Germinal center (tissue), 1 donor: ENCODE measurements at regions not wholly inside any gene's neighbourhood (a gene's known extent, or its start where the extent isn't known, plus 50 kb on each side); places are given as distances from the start of the nearest gene placed in this dataset.

Experiments used
- DNase-seq: peaks from one replicate; pipeline ENCODE4 v3.0.0; 2012; ENCODE audit warnings: mixed read lengths, low spot score

GRCh38 chr2:181189951-181190350 is 209.5 kb downstream of the UBE2E3 start:
- no peak for DNase-seq

DNA sequence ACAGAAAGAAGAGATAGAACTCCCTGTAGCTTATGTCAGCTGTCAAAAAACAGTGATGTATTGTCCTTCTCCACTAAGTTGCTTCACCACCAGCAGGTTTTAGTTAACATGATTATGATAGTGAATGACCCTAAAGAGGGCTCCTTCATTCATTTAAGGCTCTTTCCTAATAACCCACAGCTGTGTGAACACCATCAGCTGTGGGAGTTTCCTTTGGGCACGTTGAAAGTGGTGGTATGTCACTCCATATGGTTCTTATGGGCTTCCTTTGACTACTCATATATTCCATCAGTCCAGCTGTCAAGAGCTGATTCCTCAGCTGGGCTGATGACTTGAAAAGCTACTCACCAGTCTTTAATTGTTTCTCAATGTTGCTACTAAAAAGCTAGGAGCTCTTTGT is 210.3 kb downstream of the UBE2E3 start:
- no peak for DNase-seq

- DNase-seq = no peak
These were observed 213.1 kb downstream of the UBE2E3 start for GRCh38 chr2:181193550-181193949.

DNA sequence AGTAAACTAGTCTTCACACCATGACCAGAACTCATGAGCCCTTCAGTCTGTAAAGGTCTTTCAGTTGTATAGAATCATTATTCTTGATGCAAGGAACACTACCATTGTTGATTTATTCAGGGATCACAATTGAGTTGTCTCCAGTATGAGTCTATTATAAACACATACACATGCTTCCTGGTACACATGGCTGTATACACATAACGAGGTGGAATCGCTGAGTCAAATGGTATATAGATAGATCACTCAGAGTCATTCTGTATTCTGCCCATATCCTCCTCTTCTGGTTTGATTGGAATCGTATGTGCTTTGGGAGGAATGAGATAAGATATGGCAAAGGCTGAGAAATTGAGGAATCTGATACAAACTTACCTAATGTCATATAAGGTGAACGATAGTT is 216.0 kb downstream of the UBE2E3 start:
- no peak for DNase-seq

- DNase-seq = no peak
These were observed 216.8 kb downstream of the UBE2E3 start for GRCh38 chr2:181197140-181197760.

- DNase-seq = no peak
These were observed 217.9 kb downstream of the UBE2E3 start for GRCh38 chr2:181198183-181198864.

DNA sequence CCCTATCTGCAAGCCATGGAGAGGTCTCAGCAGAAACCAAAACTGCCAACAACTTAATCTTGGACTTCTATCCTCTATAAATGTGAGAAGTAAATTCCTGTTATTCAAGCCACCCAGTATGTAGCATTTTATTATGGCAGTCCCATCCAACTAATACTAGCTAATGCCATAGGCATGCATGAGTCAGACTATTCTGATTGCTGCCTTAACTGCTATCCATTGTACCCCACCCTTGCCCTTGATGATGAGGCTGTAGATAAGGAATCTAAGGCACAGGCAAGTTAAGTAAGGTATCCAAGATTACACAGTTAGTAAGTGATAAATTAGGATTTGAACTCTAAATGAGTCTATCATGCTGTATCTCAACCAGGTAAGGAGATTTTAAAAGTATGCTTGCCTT is 223.0 kb downstream of the UBE2E3 start:
- no peak for DNase-seq

DNA sequence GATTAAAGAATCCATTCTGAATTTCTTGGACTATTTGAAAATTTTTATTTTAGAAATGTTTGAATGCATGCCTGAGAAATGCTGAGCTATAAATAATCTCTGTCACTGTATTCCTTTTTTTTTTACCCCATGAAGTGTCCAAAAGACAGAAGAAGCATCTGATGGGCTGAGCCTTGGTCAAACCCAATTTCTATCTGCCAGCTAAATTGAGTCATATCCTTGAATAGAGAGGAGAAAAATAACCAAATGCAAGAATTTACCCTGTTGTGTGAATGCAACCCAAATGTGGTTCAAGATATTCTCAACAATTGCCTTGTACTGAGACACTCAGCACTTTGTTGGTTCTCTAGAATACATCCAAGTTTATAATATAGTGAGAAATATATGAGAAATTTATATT is 223.5 kb downstream of the UBE2E3 start:
- no peak for DNase-seq

- DNase-seq = no peak
These were observed 238.0 kb downstream of the UBE2E3 start for GRCh38 chr2:181218401-181218821.

- no peak for DNase-seq
These were observed 234.0 kb upstream of the ITGA4 start for GRCh38 chr2:181223234-181223633.

- DNase-seq = no peak
These were observed 232.3 kb upstream of the ITGA4 start for GRCh38 chr2:181224866-181225265.

GRCh38 chr2:181228661-181229060 is 228.5 kb upstream of the ITGA4 start:
- DNase-seq = no peak

GRCh38 chr2:181231151-181231550 is 226.0 kb upstream of the ITGA4 start:
- no peak for DNase-seq

- no peak for DNase-seq
These were observed 225.1 kb upstream of the ITGA4 start for GRCh38 chr2:181231886-181232621.

- DNase-seq = no peak
These were observed 222.7 kb upstream of the ITGA4 start for GRCh38 chr2:181234487-181234891.

DNA sequence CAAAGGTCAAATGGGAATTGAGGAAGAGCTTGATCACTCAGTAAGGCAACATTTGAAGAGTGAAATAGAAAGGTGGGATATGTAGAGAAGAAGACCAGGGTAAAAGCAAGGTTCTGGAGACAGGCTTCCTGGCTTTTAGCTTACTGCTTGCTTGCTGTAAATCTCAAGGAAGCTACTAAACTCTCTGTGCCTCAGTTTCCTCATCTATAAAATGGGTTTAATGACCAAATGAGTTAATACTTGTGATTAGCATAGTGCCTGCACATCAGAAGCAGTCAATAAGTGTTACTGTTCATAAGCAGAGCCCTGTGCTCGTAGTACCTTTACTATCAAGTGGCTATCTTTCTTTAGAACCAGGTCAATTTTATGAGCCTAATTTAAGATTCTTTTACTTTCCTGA is 222.2 kb upstream of the ITGA4 start:
- DNase-seq = no peak

GRCh38 chr2:181235683-181236459 is 221.3 kb upstream of the ITGA4 start:
- no peak for DNase-seq

GRCh38 chr2:181239201-181239799 is 217.9 kb upstream of the ITGA4 start:
- DNase-seq = no peak

GRCh38 chr2:181240844-181241243 is 216.3 kb upstream of the ITGA4 start:
- DNase-seq = no peak

- no peak for DNase-seq
These were observed 215.8 kb upstream of the ITGA4 start for GRCh38 chr2:181241366-181241765.

- DNase-seq = no peak
These were observed 215.4 kb upstream of the ITGA4 start for GRCh38 chr2:181241797-181242196.

DNA sequence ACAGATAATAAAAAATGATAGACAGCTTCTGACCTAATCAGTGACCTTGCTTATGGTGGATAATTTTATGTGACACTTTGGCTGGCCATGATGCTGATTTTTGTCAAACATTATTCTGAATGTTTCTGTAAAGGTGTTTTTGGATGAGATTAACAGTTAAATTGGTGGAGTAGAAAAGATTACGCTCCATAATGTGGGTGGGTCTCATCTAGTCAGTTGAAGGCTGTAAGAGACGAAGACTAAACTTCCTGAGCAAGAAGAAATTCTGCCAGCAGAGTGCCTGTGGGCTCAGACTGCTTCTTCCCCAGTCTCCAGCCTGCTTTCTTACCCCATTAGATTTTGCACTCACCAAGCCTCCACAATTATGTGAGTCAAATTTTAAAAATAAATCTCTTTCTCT is 214.9 kb upstream of the ITGA4 start:
- DNase-seq = no peak
